ENCODE measurements at regions not wholly inside any gene's neighbourhood (a gene's known extent, or its start where the extent isn't known, plus 50 kb on each side); places are given as distances from the start of the nearest gene placed in this dataset.

GRCh38 chr4:160983035-160983434 is 1180.8 kb downstream of the FSTL5 start:
- no peak for DNase-seq (ENCODE audit: low read depth in 2 of 2)

- no peak for DNase-seq (ENCODE audit: low read depth in 2 of 2)
These were observed 1161.4 kb downstream of the FSTL5 start for GRCh38 chr4:161002386-161002785.

DNA sequence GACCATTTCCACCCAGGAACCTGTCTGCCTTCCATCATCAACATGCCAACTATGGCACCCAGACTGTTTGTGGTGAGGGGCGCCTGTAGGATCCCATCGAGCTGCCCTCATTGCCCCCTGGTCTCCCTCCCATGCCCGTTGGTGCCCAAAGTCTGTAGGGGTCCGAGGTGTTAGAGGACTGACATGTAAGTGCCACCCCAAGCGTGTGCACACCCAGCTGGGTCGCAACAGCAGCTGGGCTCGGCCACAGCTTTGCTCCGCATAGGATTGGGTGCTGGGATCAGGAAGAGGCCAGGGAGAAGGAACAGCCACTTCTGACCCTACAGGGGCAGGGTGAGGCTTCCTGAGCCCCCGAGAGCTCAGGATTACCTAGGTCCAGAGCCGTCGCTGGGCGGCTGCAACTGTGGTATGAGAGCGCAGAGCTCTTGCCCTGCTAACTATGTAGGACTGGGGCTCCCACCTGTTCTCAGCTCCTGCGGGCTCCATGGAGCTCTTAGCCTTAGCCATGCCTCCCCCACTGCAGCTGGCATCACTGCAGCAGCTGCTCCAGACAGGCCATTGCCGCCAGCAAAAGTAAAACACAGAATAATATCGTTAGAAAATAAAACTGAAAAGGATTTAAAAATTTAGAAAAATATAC is 1160.3 kb downstream of the FSTL5 start:
- no peak for DNase-seq (ENCODE audit: low read depth in 2 of 2)

GRCh38 chr4:161005746-161006145 is 1158.1 kb downstream of the FSTL5 start:
- no peak for DNase-seq (ENCODE audit: low read depth in 2 of 2)

DNA sequence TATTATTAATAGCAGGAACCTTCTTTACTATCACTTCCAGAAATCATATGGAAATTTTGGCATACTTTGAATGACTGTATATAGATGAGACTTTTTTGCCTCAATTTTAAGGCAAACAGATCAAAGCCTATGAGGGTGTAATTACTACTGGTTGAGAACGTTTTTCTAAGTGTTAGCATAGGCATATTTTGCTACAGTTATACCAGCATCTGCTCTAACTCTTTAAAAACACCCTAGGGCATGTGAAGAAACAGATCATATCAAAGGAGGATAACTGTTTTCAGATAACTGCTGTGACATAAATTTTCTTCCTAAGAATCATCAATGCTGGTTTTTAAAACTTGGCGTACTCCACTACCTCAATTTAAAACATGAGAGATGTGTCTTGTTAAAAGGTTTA is 1155.3 kb downstream of the FSTL5 start:
- DNase-seq (ENCODE audit: low read depth in 2 of 2), result no peak

DNA sequence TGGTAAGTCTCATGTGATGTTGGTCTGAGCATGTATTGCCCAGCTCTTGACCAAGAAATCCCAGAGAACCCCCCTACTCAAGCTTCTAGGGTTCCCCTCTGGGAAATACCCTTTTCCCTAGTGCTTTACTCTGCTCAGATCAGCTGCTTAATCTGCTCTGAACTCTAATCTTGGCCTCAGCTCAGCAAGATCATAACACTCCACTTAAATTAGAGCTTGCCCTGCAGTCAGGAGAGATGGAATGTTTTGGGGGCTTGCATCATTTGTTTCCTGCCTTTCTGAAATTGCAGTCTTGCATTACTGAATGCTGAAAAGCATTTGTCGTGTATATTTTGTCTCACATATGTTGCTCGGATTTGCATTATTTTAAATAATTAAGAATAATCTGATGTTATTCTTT is 1153.6 kb downstream of the FSTL5 start:
- DNase-seq (ENCODE audit: low read depth in 2 of 2), result no peak

Data from stimulated activated CD8-positive, alpha-beta memory T cell treated with anti-CD3 and anti-CD28 coated beads, Interleukin-2, amount 100 ng/mL, for 48 hours (primary cell).